Endodermal cell (in vitro differentiated cells): ENCODE measurements at regions not wholly inside any gene's neighbourhood (a gene's known extent, or its start where the extent isn't known, plus 50 kb on each side); places are given as distances from the start of the nearest gene placed in this dataset.

Experiments
- DNase-seq: peaks from one replicate; pipeline ENCODE4 v3.0.0-alpha.2; 2017
- H3K27ac ChIP-seq: 2 replicates; pipeline ENCODE4 v1.5.1; 2013; ENCODE audit warnings: mild to moderate bottlenecking, low read depth, low read length, moderate library complexity
- H3K27me3 ChIP-seq: 2 replicates; pipeline ENCODE4 v1.6.1; 2013; ENCODE audit warnings: mild to moderate bottlenecking, low read length, moderate library complexity; ENCODE audit not compliant: insufficient read depth, control insufficient read depth, poor library complexity, severe bottlenecking
- H3K36me3 ChIP-seq: 2 replicates; pipeline ENCODE4 v1.7.0; 2013; ENCODE audit warnings: mild to moderate bottlenecking, low read length, moderate library complexity; ENCODE audit not compliant: control insufficient read depth, insufficient read depth
- H3K4me1 ChIP-seq: one replicate; pipeline ENCODE4 v1.7.0; 2013; ENCODE audit warnings: low read length; ENCODE audit not compliant: control insufficient read depth, insufficient read depth
- H3K4me3 ChIP-seq: 2 replicates; pipeline ENCODE4 v1.5.1; 2013; ENCODE audit warnings: mild to moderate bottlenecking, low read length, moderate library complexity
- H3K9ac ChIP-seq: 2 replicates; pipeline ENCODE4 v1.6.1; 2013; ENCODE audit warnings: mild to moderate bottlenecking, low read length, moderate library complexity; ENCODE audit not compliant: poor library complexity, severe bottlenecking; ENCODE audit errors: extremely low read depth
- H3K9me3 ChIP-seq: 2 replicates; pipeline ENCODE4 v1.6.1; 2013; ENCODE audit warnings: mild to moderate bottlenecking, low read length, moderate library complexity; ENCODE audit not compliant: control insufficient read depth
- H3K27ac Mint-ChIP-seq: 2 replicates; pipeline ENCODE4 v1.8.0; 2020; ENCODE audit warnings: mixed read lengths
- H3K27me3 Mint-ChIP-seq: 2 replicates; pipeline ENCODE4 v1.8.0; 2021; ENCODE audit warnings: mild to moderate bottlenecking, mixed read lengths; ENCODE audit not compliant: insufficient read depth
- H3K36me3 Mint-ChIP-seq: 2 replicates; pipeline ENCODE4 v1.8.0; 2020; ENCODE audit warnings: low read depth, mixed read lengths
- H3K4me1 Mint-ChIP-seq: 2 replicates; pipeline ENCODE4 v1.8.0; 2020; ENCODE audit warnings: mixed read lengths
- H3K4me3 Mint-ChIP-seq: 2 replicates; pipeline ENCODE4 v1.8.0; 2020; ENCODE audit warnings: mild to moderate bottlenecking, moderate library complexity, mixed read lengths
- H3K9me3 Mint-ChIP-seq: 2 replicates; pipeline ENCODE4 v1.8.0; 2020; ENCODE audit warnings: mild to moderate bottlenecking, mixed read lengths
- CTCF ChIP-seq: fragments of 200-600 bp; sonication (generic); conservative IDR thresholded peaks from 2 replicates; pipeline ENCODE4 v1.5.0; 2021; ENCODE audit warnings: antibody characterized with exemption, mild to moderate bottlenecking
- WGBS, 2 experiments: methylation state at CpG; one replicate each; pipeline versions ENCODE4 v1.1.5 to v1.1.7; 2013; ENCODE audit warnings: missing lambda C conversion rate in 2 of 2, mixed read lengths in 1 of 2; ENCODE audit not compliant: insufficient coverage in 1 of 2, insufficient read length in 1 of 2; 5-methylcytosine and 5-hydroxymethylcytosine counted together

- H3K36me3 Mint-ChIP-seq = no peaks in the 10 kb centered on the region
- Histone ChIP-seq H3K4me3 (no peak overlapping the region), H3K36me3 (no peaks in the 10 kb centered on the region), H3K4me1 (no peaks in the 10 kb centered on the region), H3K9me3 (no peaks in the 10 kb centered on the region), H3K27ac (no peak overlapping the region), H3K9ac (no peak overlapping the region), H3K27me3 (no peaks in the 10 kb centered on the region)
- H3K9me3 Mint-ChIP-seq = no peaks in the 10 kb centered on the region
- H3K4me3 Mint-ChIP-seq = no peak overlapping the region
- H3K27me3 Mint-ChIP-seq = no peaks in the 10 kb centered on the region
- H3K27ac Mint-ChIP-seq = no peak overlapping the region
- DNase-seq = no peak
- 83 to 93% methylated on average over 1 to 2 of the region's 2 CpGs for WGBS, 2 experiments
- H3K4me1 Mint-ChIP-seq = peaks cover 2% of the 10 kb centered on the region
- no peak for TF ChIP-seq CTCF
Measured at GRCh38 chr2:184201246-184201645, 397.1 kb upstream of the ZNF804A start.

- no peak for TF ChIP-seq CTCF
- Histone ChIP-seq H3K27ac (no peak overlapping the region), H3K4me3 (no peak overlapping the region), H3K9ac (no peak overlapping the region), H3K36me3 (no peaks in the 10 kb centered on the region), H3K4me1 (no peaks in the 10 kb centered on the region), H3K27me3 (no peaks in the 10 kb centered on the region), H3K9me3 (no peaks in the 10 kb centered on the region)
- no CpG with 5 or more reads among the region's 1 CpG for WGBS, 2 experiments
- Mint-ChIP-seq H3K4me3 (no peak overlapping the region), H3K9me3 (no peaks in the 10 kb centered on the region), H3K36me3 (no peaks in the 10 kb centered on the region), H3K27me3 (no peaks in the 10 kb centered on the region), H3K27ac (no peak overlapping the region), H3K4me1 (no peaks in the 10 kb centered on the region)
- DNase-seq = no peak
Measured at GRCh38 chr2:184203661-184204060, 394.7 kb upstream of the ZNF804A start.

GRCh38 chr2:184205048-184205596 is 393.2 kb upstream of the ZNF804A start:
- Histone ChIP-seq H3K9ac (no peak overlapping the region), H3K4me1 (no peaks in the 10 kb centered on the region), H3K4me3 (no peak overlapping the region), H3K9me3 (no peaks in the 10 kb centered on the region), H3K27ac (no peak overlapping the region), H3K27me3 (no peaks in the 10 kb centered on the region), H3K36me3 (no peaks in the 10 kb centered on the region)
- no peak overlapping the region for H3K27ac Mint-ChIP-seq
- no peak for DNase-seq
- WGBS, 2 experiments = 94% methylated on average over 2 of the region's 2 CpGs; no CpG with 5 or more reads in 1 of the 2 experiments
- H3K4me3 Mint-ChIP-seq = no peak overlapping the region
- no peaks in the 10 kb centered on the region for H3K4me1 Mint-ChIP-seq
- no peaks in the 10 kb centered on the region for H3K36me3 Mint-ChIP-seq
- no peak for TF ChIP-seq CTCF
- H3K27me3 Mint-ChIP-seq = no peaks in the 10 kb centered on the region
- H3K9me3 Mint-ChIP-seq = no peaks in the 10 kb centered on the region
